Fibroblast of villous mesenchyme (primary cell): ENCODE measurements at regions not wholly inside any gene's neighbourhood (a gene's known extent, or its start where the extent isn't known, plus 50 kb on each side); places are given as distances from the start of the nearest gene placed in this dataset.

Source experiments
- DNase-seq: peaks from one replicate; pipeline ENCODE4 v3.0.0-alpha.2; 2010; ENCODE audit warnings: low read depth
- H3K4me3 ChIP-seq: 2 replicates; pipeline ENCODE4 v1.5.1; 2011; ENCODE audit warnings: low read depth, mild to moderate bottlenecking, low read length
- TF ChIP-seq, protein P1 (sequence below): IDR thresholded peaks from 2 replicates; pipeline ENCODE4 v1.5.1; 2012; ENCODE audit warnings: low read depth, mild to moderate bottlenecking, low read length; ENCODE audit not compliant: insufficient read depth

DNA sequence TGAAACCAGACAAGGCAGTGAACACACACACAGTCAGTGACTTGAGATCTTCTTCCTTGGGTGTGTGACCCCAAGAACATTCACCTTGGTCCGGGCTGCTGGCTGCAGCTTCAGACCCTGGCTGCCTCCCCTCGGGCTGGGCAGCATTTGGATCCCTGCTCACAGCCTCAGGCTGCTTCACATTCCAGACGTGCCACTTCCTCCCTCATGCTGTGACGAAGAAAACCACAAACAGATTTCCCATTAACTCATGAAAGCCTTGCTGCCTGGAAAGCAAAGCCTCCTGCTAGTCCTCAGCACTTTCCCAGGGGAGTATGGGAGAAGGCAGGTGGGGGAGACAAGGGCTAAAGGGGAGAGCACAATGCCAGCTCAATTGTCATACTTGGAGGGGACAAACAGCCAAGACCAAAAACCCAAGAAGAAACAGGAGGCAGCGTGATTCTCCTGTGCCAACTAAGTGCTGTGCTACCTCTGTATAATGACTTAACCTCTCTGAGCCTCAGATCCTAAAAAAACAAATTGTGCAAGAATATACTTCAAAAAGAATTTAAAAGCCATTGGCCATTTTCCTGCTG is 594.6 kb upstream of the BRINP1 start:
- DNase-seq = peak; percentile 79
- TF ChIP-seq, protein P1, sequence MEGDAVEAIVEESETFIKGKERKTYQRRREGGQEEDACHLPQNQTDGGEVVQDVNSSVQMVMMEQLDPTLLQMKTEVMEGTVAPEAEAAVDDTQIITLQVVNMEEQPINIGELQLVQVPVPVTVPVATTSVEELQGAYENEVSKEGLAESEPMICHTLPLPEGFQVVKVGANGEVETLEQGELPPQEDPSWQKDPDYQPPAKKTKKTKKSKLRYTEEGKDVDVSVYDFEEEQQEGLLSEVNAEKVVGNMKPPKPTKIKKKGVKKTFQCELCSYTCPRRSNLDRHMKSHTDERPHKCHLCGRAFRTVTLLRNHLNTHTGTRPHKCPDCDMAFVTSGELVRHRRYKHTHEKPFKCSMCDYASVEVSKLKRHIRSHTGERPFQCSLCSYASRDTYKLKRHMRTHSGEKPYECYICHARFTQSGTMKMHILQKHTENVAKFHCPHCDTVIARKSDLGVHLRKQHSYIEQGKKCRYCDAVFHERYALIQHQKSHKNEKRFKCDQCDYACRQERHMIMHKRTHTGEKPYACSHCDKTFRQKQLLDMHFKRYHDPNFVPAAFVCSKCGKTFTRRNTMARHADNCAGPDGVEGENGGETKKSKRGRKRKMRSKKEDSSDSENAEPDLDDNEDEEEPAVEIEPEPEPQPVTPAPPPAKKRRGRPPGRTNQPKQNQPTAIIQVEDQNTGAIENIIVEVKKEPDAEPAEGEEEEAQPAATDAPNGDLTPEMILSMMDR = no peak
- no peak overlapping the region for H3K4me3 ChIP-seq

DNA sequence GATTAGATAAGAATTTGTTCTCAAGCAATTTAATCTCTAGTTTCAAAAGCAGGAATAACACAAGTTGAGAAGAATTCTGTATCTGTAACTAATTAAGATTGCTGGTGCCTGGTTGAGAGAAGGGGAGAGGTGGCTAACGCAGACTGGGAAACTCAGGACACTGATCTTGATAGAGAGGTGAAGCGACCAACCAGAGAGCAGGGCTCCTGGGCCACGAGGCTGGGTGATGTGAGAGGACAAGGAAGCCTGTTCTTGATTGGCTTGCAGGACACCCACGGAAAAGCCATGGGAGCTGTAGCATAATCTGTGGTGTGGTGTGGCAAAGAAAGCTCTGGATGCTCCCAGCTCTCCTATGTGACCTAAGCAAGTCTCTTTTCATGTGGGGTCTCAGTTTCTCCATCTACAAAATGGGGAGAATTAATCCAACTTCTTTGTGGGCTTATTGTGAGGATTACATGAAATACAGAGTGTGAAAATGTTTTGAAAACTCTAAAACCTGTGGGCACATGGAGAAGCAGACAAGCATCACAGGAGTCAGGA is 594.1 kb upstream of the BRINP1 start:
- H3K4me3 ChIP-seq = no peak overlapping the region
- DNase-seq = peak; percentile 50
- TF ChIP-seq, protein P1 = no peak

DNA sequence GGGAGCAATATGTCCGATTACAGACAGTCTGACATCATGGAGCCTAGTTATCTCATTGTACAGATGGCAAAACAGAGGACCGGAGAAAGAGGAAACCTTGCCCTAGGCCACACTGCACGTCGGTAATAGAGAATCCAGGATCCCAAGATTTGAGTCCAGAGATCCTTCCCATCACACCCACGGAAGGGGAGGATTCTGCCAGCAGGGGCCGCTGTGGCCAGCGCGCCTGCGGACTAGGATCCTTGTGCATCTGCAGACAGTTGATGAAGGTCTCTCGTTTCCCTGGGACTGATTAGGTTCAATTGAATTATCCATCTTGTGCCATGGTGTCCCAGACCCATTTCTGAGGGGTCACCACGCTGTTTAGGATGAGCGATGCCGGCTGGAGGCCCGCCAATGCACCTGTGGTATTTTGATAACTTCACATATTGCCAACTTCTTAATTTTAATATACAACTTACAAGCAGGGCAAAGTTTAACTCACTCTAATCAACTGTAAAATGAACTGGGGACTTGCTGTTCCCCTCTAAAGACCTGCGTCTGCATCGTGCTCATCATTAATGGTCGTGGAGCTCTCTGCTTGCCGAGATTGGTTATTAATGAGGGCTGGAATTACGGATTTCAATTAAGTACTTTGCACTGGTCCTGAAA is 592.7 kb upstream of the BRINP1 start:
- peak; percentile 21 for DNase-seq
- H3K4me3 ChIP-seq = no peak overlapping the region
- TF ChIP-seq, protein P1 = peak; percentile 77

DNA sequence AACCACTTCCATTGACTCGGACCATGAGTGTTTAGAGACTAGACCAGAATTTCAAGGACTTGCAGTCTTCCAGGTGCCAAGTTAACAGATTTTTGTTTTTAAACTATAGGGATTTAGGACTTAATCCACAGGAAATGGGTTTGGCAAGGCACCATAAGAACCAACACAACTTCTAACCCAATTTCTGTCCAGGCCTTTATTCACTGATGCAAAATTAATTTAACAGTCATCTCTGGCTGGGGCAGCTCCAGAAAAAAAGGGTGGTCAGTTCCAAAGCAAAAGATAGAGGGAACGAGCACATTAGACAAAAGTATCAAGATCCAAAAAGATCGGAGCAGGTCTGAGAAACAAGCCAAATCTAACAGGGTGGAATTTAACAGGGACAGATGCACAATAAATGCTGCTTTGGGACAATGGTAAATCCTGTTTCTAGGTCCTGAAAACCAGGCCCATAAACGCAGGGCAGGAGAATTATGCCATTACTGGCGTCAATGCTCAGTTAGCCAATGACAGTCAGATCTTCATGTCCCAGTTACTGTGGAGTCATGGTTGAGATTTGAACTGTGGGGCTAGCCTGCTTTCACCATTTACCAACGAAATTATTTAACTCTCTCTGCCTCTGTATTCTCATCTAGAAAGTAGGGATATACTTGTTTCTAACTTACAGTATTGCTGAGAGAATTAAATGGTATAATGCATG is 590.8 kb upstream of the BRINP1 start:
- DNase-seq = no peak
- TF ChIP-seq, protein P1 = no peak
- H3K4me3 ChIP-seq = no peak overlapping the region

DNA sequence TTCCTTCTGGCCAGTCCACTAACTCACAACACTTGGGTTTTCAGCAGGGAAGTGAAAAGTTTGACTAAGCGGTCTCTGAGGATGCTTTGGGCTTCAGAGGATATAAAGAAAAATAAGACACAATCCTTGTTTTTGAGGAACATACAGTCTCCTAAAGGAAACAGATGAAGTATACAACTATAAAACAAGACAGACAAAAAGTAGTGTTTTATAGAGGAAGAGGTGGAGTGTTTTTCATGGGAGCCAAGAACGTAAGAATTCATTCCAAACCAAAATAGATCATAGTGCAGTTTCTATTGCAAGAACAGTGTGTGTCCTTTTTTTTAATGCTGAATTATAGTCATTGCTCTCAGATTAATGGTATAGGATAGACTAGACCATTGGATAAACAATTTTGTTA is 586.9 kb upstream of the BRINP1 start:
- DNase-seq = no peak

DNA sequence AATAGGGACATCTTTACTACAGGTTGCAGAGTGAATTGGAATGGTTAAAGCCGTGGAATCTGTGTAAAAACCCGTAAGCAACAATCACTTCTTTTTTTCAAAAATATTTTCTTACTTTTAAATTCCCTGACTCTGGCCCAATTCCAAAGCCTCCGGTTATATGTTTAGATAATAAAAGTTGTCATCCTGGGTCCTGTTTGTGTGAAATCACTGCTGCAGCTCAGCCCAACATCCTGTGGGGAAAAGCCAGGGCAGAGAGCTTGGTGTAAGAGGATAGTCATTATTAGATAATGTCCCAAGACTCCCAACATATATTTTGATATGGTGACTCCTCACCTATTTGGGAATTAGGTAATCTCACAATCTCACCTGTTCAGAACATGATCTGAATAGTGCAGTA is 586.0 kb upstream of the BRINP1 start:
- no peak for DNase-seq
- TF ChIP-seq, protein P1 = no peak
- no peak overlapping the region for H3K4me3 ChIP-seq

More for the DNA sequence above, 586.9 kb upstream of the BRINP1 start:
- TF ChIP-seq, protein P1 = no peak
- no peak overlapping the region for H3K4me3 ChIP-seq
